Body of pancreas (tissue), 4 donors: ENCODE measurements at regions not wholly inside any gene's neighbourhood (a gene's known extent, or its start where the extent isn't known, plus 50 kb on each side); places are given as distances from the start of the nearest gene placed in this dataset.

ENCODE experiments used
- POLR2A ChIP-seq, 3 donors: fragments of 450-650 bp; IDR thresholded peaks; one replicate each; pipeline ENCODE4 v1.6.1; 2016; ENCODE audit warnings: antibody characterized with exemption in 3 of 3, mild to moderate bottlenecking in 2 of 3
- TF ChIP-seq, protein P1 (sequence below), 7 experiments: fragments of 450-650 bp in 4 of 7; fragments of 200-600 bp in 3 of 7; sonication (generic) in 3 of 7; IDR thresholded peaks; one replicate each; pipeline ENCODE4 v1.5.1; 2016 to 2019; ENCODE audit warnings: antibody characterized with exemption in 7 of 7

DNA sequence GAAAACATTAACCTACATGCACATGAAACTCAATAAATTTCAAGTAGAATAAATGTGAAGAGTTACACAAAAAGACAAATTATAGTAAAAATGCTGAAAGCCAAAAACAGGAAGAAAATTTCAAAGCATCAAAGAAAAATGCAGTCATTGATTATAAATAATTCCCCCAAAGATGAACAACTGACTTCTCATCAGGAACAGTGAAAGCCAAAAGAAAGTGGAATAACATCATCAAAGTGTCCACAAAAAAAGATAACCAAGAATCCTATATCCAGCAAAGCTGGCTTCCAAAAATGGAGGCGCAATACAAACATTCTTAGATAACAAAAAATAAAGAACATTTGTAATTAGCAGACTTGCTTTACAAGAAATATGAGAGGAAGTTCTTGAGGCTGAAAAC lies 161.6 kb downstream of the CMPK2 start:
- no peak for TF ChIP-seq POLR2A (IDR thresholded peaks at IDR 0.05)
- TF ChIP-seq, protein P1, sequence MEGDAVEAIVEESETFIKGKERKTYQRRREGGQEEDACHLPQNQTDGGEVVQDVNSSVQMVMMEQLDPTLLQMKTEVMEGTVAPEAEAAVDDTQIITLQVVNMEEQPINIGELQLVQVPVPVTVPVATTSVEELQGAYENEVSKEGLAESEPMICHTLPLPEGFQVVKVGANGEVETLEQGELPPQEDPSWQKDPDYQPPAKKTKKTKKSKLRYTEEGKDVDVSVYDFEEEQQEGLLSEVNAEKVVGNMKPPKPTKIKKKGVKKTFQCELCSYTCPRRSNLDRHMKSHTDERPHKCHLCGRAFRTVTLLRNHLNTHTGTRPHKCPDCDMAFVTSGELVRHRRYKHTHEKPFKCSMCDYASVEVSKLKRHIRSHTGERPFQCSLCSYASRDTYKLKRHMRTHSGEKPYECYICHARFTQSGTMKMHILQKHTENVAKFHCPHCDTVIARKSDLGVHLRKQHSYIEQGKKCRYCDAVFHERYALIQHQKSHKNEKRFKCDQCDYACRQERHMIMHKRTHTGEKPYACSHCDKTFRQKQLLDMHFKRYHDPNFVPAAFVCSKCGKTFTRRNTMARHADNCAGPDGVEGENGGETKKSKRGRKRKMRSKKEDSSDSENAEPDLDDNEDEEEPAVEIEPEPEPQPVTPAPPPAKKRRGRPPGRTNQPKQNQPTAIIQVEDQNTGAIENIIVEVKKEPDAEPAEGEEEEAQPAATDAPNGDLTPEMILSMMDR (IDR thresholded peaks at IDR 0.05) = no peak
